NCI-H526 (cell line): ENCODE measurements at regions not wholly inside any gene's neighbourhood (a gene's known extent, or its start where the extent isn't known, plus 50 kb on each side); places are given as distances from the start of the nearest gene placed in this dataset.

ENCODE experiments used
- DNase-seq, 2 experiments: peaks; one replicate each; lab custom pipeline; 2025; lab: John Stamatoyannopoulos, UW

DNA sequence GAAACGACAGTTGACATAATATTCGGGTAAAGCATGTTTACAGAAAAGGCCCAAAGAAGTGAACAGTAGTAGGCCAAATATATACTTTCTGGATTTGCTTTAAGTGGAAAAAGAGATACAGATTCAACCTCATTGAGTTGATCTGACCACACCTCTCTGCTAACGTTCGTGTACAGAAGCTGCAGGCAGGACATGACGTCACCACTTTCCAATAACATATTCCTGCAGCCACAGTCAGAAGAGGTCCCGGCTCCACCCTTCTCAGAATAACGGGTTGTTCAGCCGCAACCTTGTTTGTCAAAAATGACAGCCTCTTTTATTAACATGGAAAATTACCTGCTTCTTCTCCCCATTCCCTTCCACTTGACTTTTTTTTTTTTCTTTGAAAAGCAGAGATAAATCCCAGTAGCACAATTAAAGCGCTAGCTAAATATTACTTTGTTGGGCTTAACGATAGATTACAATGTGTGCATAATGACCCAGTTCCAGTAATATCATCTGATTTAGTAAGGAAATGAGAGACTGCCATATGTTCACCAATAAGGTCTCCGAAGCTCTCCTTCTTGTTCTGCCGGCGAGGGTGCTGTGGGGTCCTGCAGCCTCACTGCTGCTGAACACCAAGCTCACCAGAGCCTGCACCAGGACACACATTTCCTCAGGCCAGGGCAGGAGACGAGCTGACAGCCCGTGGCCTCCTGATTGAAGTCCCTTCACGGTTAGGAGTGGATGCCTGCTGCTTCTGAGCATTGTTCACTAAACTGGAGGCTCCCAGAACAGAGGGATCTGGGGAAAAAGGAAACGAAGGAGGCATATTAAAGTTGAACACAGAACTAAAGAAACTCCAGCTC is 451.0 kb upstream of the SALL3 start:
- no peak for DNase-seq

DNA sequence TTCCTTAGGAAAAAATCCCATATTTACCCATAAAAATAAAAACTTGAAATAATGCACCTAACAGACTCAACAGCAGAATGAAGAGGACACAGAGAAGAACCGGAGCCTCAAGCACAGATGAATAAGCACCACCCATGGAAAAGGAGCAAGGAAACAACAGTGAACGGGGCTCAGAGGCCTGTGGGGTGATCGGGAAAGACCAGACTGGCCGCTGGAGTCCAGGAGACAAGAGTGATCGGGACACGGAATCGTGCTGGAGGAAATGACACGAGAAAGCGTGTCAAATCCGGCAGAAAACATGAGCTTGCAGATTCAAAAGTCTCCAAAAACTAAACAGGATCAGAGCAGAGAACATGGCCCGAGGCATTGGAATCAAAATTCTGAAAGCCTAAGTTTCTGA is 448.0 kb upstream of the SALL3 start:
- DNase-seq = no peak

GRCh38 chr18:78538669-78539440 is 440.8 kb upstream of the SALL3 start:
- DNase-seq = no peak

DNA sequence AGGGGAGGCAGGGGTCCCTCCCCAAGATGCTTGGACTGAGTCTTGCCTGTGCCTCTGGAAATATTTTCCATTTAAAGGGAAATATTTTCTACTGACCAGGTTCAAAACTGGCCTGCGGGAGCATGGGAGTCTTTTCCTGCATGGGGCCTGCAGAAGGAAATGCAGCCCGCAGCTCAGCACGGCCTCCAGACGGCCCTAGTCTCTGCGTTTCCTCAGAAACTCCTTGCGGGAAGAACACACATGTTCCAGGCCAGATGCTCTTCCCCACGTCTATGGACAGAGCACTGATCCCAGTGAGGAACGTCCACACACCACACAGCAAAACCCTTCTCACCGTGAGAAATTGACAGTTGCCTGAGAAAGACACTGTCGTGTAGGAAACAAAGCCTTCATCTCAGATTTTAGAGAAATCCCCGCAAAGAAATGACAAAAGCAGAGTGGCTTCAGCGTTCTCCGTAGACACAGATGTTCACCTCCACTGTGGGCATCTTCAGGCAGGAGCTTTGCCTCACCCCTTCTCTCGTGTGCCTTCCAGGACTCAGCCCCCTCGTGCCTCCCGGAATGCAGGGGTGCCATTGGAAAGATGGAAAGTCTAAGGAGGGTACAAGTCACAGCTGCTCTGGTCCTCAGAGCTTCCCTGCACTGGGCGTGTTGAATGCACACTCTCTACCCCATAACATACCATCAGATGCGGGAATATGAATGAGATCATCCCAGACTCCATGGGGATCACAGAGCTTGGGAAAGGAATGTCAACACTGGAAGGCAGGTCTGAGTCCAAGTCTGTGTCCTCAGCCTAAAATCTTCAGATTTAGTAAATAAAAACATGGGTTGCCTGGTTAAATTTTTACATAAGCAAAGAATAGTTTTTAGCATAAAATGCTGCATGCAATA is 438.7 kb upstream of the SALL3 start:
- no peak for DNase-seq

- DNase-seq = no peak
Measured at GRCh38 chr18:78542204-78542603, 437.4 kb upstream of the SALL3 start.

- no peak for DNase-seq
Measured at GRCh38 chr18:78543201-78543725, 436.4 kb upstream of the SALL3 start.

- no peak for DNase-seq
Measured at GRCh38 chr18:78546281-78546680, 433.3 kb upstream of the SALL3 start.

- DNase-seq = no peak
Measured at GRCh38 chr18:78547817-78548216, 431.8 kb upstream of the SALL3 start.

DNA sequence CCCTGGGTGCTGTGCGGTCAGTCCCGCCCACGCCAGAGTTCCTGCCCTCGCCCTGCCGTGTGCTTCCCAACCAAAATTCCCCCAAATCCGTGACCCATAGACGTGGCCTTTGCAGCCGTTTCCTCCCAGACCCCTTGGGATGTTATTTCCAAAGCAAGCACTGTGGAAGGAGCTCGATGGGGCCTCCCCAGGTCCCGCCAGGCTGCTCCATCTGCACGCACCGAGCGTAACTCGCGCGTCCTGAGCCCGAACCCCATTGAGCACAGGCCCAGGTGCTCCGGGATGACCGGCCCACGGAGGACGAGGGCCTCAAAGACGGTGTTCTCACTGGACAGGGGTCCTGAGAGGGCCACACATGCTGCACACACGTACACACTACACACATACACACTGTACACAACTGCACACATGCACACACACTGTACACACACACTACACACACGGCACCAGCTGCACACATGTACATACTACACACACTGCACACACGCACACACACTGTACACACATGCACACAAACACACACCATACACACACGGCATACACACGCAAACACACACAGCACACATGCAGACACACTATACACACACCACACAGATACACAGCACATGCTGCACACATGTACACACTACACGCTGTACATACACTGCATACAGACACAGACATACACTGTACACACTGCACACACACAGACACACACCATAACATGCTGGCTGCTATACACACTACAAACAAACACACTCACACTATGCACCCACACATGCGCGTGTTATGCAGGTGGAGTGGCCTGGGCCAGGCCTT is 431.2 kb upstream of the SALL3 start:
- no peak for DNase-seq

- no peak for DNase-seq
Measured at GRCh38 chr18:78549971-78550370, 429.6 kb upstream of the SALL3 start.

DNA sequence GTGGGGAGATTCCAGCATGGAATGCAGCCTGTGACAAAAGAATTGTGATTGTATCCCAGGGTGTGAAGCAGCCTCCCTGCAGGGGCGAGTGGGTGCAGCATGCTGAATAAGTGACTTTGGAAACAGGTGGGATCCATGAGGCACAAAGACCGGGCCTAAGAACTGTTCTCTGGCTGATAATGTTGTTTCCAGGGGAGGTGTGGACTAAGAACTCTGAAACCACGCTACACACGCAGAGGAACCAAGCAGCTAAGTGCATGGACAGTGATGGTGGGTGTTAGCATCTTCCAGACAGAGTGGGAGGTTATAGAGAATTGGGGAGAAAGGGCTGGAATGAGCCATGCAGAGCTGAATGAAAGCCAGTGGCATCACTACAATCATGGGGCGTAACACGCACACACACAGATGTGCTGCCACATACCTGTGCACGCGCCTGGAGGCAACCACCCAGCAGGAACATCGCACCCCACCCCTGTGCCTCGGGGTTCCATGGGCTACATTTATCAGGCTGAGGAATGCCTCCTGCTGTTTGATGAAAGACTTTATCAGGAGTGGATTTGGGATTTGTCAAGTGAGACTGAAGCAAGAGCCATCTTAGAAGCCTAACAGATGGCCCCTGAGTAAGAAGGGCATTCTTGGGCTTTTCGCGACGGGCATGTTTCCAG is 424.5 kb upstream of the SALL3 start:
- DNase-seq = no peak

- DNase-seq = no peak
Measured at GRCh38 chr18:78557371-78557770, 422.2 kb upstream of the SALL3 start.

DNA sequence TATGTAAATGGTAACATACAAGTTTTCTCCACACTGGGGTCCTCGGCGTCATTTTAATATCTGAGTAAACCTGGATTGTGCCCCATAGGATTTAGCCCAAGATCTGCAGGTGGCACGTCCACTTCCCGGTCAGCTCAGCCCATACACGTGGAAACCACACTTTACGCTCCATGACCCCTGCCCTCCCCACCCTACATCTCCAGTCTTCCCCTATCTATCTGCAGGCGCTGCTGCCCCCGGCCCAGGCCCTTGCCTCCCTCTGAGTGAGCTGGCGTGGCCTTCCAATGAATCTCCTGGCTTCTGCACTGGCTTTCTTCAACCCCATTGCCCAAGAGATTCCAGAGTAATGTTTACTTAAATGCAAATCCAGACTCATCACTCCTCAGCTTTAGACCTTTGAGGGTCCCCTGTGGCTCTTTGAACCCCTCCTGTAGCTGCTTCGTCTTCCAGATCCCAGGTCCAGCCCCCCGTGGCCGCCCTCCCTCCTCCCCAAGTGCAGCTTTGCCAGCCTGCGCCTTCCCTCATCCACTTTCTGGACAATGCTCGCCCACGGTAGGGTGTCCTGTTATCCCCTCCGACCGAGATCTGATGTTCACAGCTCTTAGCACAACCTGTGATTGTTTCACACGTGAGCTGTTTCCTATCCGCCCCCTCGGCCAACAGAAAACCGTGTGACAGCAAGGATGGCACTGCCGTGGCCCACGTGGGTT is 421.4 kb upstream of the SALL3 start:
- DNase-seq = no peak

DNA sequence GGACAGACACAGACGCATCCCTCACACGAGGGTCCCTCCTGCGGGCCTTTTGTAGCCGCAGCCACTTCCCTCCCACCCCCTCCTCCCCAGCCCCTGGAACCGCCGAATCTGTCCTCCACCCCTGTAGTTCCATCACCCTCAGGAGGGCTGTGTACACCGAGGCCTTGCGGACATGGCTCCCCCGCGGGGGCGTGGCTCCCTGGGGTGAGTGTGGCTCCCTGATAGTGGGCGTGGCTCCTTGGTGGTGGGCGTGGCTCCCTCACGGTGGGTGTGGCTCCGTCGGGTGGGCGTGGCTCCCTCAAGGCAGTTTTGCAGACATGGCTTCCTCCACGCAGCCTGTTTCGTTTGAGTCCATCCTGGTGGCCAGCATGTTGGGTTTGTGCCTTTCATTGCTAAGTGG is 420.7 kb upstream of the SALL3 start:
- DNase-seq = no peak

- no peak for DNase-seq
Measured at GRCh38 chr18:78559584-78559983, 420.0 kb upstream of the SALL3 start.

DNA sequence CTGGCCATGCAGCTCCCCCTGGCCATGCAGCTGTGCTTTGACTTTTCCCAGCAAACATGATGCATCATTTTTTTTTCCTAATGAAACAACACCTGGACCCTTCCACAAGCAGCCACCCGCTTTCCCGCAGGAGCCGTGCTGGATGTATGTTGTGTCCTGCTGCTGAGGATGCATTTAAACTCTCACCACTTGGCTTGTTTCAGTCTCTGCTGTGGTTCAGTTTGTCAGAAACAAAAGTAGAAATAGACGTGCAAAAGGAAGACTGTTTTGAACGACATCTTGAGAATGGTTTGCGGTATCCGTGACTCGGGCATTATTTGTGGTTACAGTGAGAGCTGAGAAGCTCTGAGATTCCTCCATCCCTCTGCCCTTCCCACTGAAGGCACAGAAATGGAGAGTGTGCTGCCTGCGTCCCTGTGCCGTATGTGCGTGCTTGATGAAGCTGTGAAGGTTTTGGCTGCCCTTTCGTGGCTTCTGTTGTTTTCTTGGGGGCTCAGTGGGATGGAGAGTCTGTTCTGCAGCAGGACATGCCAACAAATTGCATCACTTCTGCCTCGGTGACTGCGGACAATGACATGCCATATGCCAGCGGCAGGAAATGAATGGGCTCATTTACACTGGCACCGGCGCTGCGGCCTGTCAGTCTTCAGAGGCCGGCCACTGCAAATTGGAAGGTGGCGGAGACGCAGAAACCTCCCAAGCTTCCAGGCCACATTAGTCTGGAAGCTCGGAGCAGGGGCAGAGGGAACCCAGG is 417.7 kb upstream of the SALL3 start:
- DNase-seq = no peak

- no peak for DNase-seq
Measured at GRCh38 chr18:78562531-78562961, 417.1 kb upstream of the SALL3 start.

DNA sequence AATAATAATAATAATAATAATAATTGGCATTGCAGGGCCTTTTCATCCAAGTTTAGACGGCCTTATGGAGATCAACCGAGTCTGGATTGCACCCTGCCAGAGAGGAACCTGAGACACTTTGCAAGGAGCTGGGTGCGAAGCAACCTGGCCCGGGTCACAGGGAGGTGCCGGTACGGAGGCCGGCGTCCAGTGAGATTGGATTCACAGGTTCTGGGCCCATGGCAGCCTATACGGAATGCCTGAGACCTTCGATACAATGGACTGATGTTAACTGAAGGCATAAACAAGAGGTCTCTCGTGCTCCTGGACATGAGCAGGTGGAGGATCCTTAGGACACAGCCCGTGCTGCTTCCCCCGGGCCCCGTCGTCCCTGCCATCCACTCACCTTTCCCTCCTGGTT is 416.5 kb upstream of the SALL3 start:
- no peak for DNase-seq

DNA sequence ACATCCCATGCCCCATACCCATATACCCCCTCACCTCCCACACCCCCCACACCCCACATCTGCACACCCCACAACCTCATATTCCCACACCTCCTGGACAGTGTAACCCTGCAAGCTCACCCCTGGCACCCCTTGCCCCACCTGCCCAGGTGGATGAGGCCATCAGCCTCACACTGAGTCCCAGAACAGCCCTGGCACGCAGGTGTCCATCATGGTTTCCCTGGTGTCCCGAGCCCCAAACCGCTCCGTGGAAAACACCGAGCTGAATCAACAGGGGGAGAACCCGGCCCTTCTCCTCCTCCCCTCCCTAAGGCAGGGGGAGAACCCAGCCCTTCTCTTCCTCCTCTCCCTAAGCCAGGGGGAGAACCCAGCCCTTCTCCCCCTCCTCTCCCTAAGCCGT is 415.6 kb upstream of the SALL3 start:
- DNase-seq = no peak
